HCT116 (cell line): ENCODE measurements at regions not wholly inside any gene's neighbourhood (a gene's known extent, or its start where the extent isn't known, plus 50 kb on each side); places are given as distances from the start of the nearest gene placed in this dataset.

Experiments used
- ATAC-seq: fragments of 200-7000 bp; cut with Tn5 transposase; 2 replicates; pipeline ENCODE4 v1.9.1; 2020; ENCODE audit warnings: mild to moderate bottlenecking, moderate library complexity
- BruUV-seq: library from RNA; stranded (reverse); fragments of 400-500 nt; replicated peaks from 2 replicates; lab custom pipeline; 2021; lab: Mats Ljungman, UMichigan
- CTCF ChIA-PET: fragments of 300-600 bp; sonication (Branson Sonifier 250); formaldehyde crosslinking; loops from one replicate; lab custom pipeline; 2021; ENCODE audit warnings: antibody characterized with exemption; lab: Charles Lee
- POLR2A ChIA-PET: fragments of 300-600, 350-600 bp; sonication (Branson Sonifier 250); formaldehyde crosslinking; loops from one replicate; lab custom pipeline; 2021; ENCODE audit warnings: antibody characterized with exemption; lab: Charles Lee
- RAD21 ChIA-PET, 2 experiments: fragments of 300-600 bp; sonication (Branson Sonifier 250); formaldehyde crosslinking; loops; one replicate each; lab custom pipeline; 2023; ENCODE audit warnings: low total read pairs in 2 of 2; ENCODE audit not compliant: uncharacterized antibody in 2 of 2, unreplicated experiment in 2 of 2, low non-redundant PET in 1 of 2; lab: Charles Lee
- DNase-seq: peaks from one replicate; pipeline ENCODE4 v3.0.0-alpha.2; 2010; ENCODE audit warnings: low read depth, low spot score
- H2AFZ ChIP-seq: fragments of 200-600 bp; shearing (Covaris generic), sonication (generic); 2 replicates; pipeline ENCODE4 v1.6.1; 2017; ENCODE audit warnings: low read depth, mixed run types, mixed read lengths, antibody characterized with exemption, low read length; ENCODE audit not compliant: poor library complexity, severe bottlenecking
- H3K27ac ChIP-seq: 2 replicates; pipeline ENCODE4 v1.5.1; 2012; ENCODE audit warnings: low read depth, low read length
- H3K27me3 ChIP-seq: fragments of 200-600 bp; sonication (generic); 2 replicates; pipeline ENCODE4 v1.6.1; 2016; ENCODE audit warnings: mixed run types, low read length, mixed read lengths; ENCODE audit not compliant: insufficient read depth
- H3K36me3 ChIP-seq, 2 experiments: fragments of 200-500 bp in 1 of 2; fragments of 200-600 bp in 1 of 2; sonication (Bioruptor generic) in 1 of 2; sonication (generic) in 1 of 2; 2 replicates each; pipeline versions ENCODE4 v1.5.1 to v1.6.1; 2014 to 2016; ENCODE audit warnings: low read length in 2 of 2, inconsistent platforms in 1 of 2, mixed read lengths in 1 of 2, mixed run types in 1 of 2; ENCODE audit not compliant: insufficient read depth in 2 of 2, control insufficient read depth in 1 of 2
- H3K4me1 ChIP-seq, 2 experiments: fragments of 200-600 bp in 1 of 2; sonication (generic) in 1 of 2; 2 replicates each; pipeline versions ENCODE4 v1.5.1 to v1.6.1; 2012 to 2017; ENCODE audit warnings: low read length in 2 of 2, inconsistent platforms in 1 of 2, mild to moderate bottlenecking in 1 of 2, mixed read lengths in 1 of 2, mixed run types in 1 of 2, moderate library complexity in 1 of 2; ENCODE audit not compliant: insufficient read depth in 2 of 2, control insufficient read depth in 1 of 2
- H3K4me2 ChIP-seq: fragments of 200-600 bp; sonication (generic); 2 replicates; pipeline ENCODE4 v1.6.1; 2017; ENCODE audit warnings: mixed run types, low read length, mixed read lengths
- H3K4me3 ChIP-seq, 2 experiments: fragments of 200-600 bp in 1 of 2; sonication (generic) in 1 of 2; replicated peaks in 1 of 2; 2 replicates each; pipeline ENCODE4 v1.5.1; 2011 to 2016; ENCODE audit warnings: low read length in 2 of 2, control low read depth in 1 of 2, low read depth in 1 of 2, mild to moderate bottlenecking in 1 of 2, mixed read lengths in 1 of 2, mixed run types in 1 of 2
- H3K79me2 ChIP-seq: fragments of 200-600 bp; sonication (generic); 2 replicates; pipeline ENCODE4 v1.6.1; 2017; ENCODE audit warnings: mild to moderate bottlenecking, mixed run types, low read length, moderate library complexity, mixed read lengths; ENCODE audit not compliant: insufficient read depth
- H3K9ac ChIP-seq: fragments of 200-600 bp; sonication (generic); 2 replicates; pipeline ENCODE4 v1.6.1; 2016; ENCODE audit warnings: low read length, mixed read lengths
- H3K9me2 ChIP-seq: fragments of 200-600 bp; sonication (generic), shearing (Covaris generic); 2 replicates; pipeline ENCODE4 v1.6.1; 2017; ENCODE audit warnings: mixed run types, mild to moderate bottlenecking, moderate library complexity; ENCODE audit not compliant: insufficient read depth
- H3K9me3 ChIP-seq, 2 experiments: fragments of 200-500 bp in 1 of 2; fragments of 200-600 bp in 1 of 2; sonication (Bioruptor generic) in 1 of 2; sonication (generic) in 1 of 2; 2 replicates each; pipeline ENCODE4 v1.6.1; 2014 to 2017; ENCODE audit warnings: low read length in 2 of 2, mixed read lengths in 2 of 2, inconsistent platforms in 1 of 2, low read depth in 1 of 2, mild to moderate bottlenecking in 1 of 2, mixed run types in 1 of 2, moderate library complexity in 1 of 2; ENCODE audit not compliant: control insufficient read depth in 1 of 2, insufficient read depth in 1 of 2
- H4K20me1 ChIP-seq: fragments of 200-600 bp; sonication (generic), shearing (Covaris generic); 2 replicates; pipeline ENCODE4 v1.6.1; 2017; ENCODE audit warnings: mixed run types, mild to moderate bottlenecking, moderate library complexity; ENCODE audit not compliant: insufficient read depth
- ATF3 ChIP-seq: IDR thresholded peaks from 2 replicates; pipeline ENCODE4 v1.6.1; 2012
- CEBPB ChIP-seq: IDR thresholded peaks from 2 replicates; pipeline ENCODE4 v1.6.1; 2012; ENCODE audit warnings: low read depth
- CTCF ChIP-seq, 3 experiments: fragments of 200-600 bp in 1 of 3; sonication (generic) in 1 of 3; IDR thresholded peaks in 2 of 3; conservative IDR thresholded peaks in 1 of 3; 2 replicates each; pipeline ENCODE4 v1.5.1; 2012 to 2017; ENCODE audit warnings: low read depth in 2 of 3, low read length in 2 of 3, antibody characterized with exemption in 1 of 3, borderline replicate concordance in 1 of 3, control low read depth in 1 of 3, mild to moderate bottlenecking in 1 of 3, mixed read lengths in 1 of 3, mixed run types in 1 of 3, moderate library complexity in 1 of 3; ENCODE audit not compliant: insufficient read depth in 1 of 3
- EZH2phosphoT487 ChIP-seq: fragments of 200-600 bp; IDR thresholded peaks from 2 replicates; pipeline ENCODE4 v1.6.1; 2018; ENCODE audit warnings: antibody characterized with exemption, borderline replicate concordance
- FOSL1 ChIP-seq: IDR thresholded peaks from 2 replicates; pipeline ENCODE4 v1.6.1; 2012; ENCODE audit warnings: low read depth
- JUND ChIP-seq: IDR thresholded peaks from 2 replicates; pipeline ENCODE4 v1.6.1; 2012
- POLR2AphosphoS5 ChIP-seq: IDR thresholded peaks from 2 replicates; pipeline ENCODE4 v1.6.1; 2011; ENCODE audit warnings: mild to moderate bottlenecking, low read depth, low read length, moderate library complexity
- REST ChIP-seq: IDR thresholded peaks from 2 replicates; pipeline ENCODE4 v1.6.1; 2012; ENCODE audit warnings: low read depth
- SIN3A ChIP-seq: IDR thresholded peaks from 2 replicates; pipeline ENCODE4 v1.6.1; 2012; ENCODE audit warnings: low read depth
- SP1 ChIP-seq: IDR thresholded peaks from 2 replicates; pipeline ENCODE4 v1.6.1; 2012; ENCODE audit warnings: low read depth
- TCF7L2 ChIP-seq: IDR thresholded peaks from 2 replicates; pipeline ENCODE4 v1.7.0; 2011; ENCODE audit warnings: borderline replicate concordance, inconsistent platforms; ENCODE audit not compliant: insufficient read depth, insufficient read length; ENCODE audit errors: extremely low read depth
- YY1 ChIP-seq: IDR thresholded peaks from 2 replicates; pipeline ENCODE4 v1.6.1; 2011; ENCODE audit warnings: low read length, low read depth, moderate library complexity, mild to moderate bottlenecking; ENCODE audit not compliant: insufficient replicate concordance; ENCODE audit errors: extremely low read depth
- ZNF274 ChIP-seq: fragments of 200-500 bp; sonication (Bioruptor generic); IDR thresholded peaks from 2 replicates; pipeline ENCODE4 v1.6.1; 2014; ENCODE audit warnings: mild to moderate bottlenecking, low read depth, low read length, inconsistent platforms
- intact Hi-C: fragments of 100-400 bp; cut with micrococcal nuclease; formaldehyde crosslinking; loops from 2 replicates; pipeline ENCODE4 v1.10.0; 2022
- TF ChIP-seq, protein P1 (sequence below): IDR thresholded peaks from 2 replicates; pipeline ENCODE4 v1.6.1; 2011; ENCODE audit warnings: mild to moderate bottlenecking, low read length, moderate library complexity; ENCODE audit not compliant: insufficient replicate concordance; ENCODE audit errors: extremely low read depth

GRCh38 chr9:115531410-115532125, 413.6 kb upstream of the TNC start:
- H3K9me2 ChIP-seq, result 0 out of 2 replicates have a peak, but pooled peaks cover 2% of the 10 kb centered on the region
- no peak overlapping the region for H3K4me3 ChIP-seq
- no peaks in the 10 kb centered on the region for H3K9me3 ChIP-seq
- no peak overlapping the region for H3K9ac ChIP-seq
- TF ChIP-seq TCF7L2, result no peak
- no peak for TF ChIP-seq ZNF274
- TF ChIP-seq REST, result no peak
- TF ChIP-seq, protein P1, sequence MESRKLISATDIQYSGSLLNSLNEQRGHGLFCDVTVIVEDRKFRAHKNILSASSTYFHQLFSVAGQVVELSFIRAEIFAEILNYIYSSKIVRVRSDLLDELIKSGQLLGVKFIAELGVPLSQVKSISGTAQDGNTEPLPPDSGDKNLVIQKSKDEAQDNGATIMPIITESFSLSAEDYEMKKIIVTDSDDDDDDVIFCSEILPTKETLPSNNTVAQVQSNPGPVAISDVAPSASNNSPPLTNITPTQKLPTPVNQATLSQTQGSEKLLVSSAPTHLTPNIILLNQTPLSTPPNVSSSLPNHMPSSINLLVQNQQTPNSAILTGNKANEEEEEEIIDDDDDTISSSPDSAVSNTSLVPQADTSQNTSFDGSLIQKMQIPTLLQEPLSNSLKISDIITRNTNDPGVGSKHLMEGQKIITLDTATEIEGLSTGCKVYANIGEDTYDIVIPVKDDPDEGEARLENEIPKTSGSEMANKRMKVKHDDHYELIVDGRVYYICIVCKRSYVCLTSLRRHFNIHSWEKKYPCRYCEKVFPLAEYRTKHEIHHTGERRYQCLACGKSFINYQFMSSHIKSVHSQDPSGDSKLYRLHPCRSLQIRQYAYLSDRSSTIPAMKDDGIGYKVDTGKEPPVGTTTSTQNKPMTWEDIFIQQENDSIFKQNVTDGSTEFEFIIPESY, result no peak
- TF ChIP-seq ATF3, result no peak
- no peak for TF ChIP-seq CTCF (IDR thresholded peaks at IDR 0.05 in 2 of 3, conservative IDR thresholded peaks at IDR 0.05 in 1 of 3; ENCODE audit: borderline replicate concordance in 1 of 3, insufficient read depth in 1 of 3, low read depth in 2 of 3, low read length in 2 of 3)
- TF ChIP-seq POLR2AphosphoS5, result no peak
- TF ChIP-seq YY1, result no peak
- no peak for TF ChIP-seq SP1
- no peak for TF ChIP-seq CEBPB
- TF ChIP-seq FOSL1, result no peak
- TF ChIP-seq SIN3A, result no peak
- TF ChIP-seq JUND, result no peak
- no peak for TF ChIP-seq EZH2phosphoT487
- TF ChIP-seq, all 23 proteins: peak for 0
- H2AFZ ChIP-seq, result no peak overlapping the region
- ATAC-seq, result no peak
- CTCF ChIA-PET, result no interaction called here
- no peak overlapping the region for H3K27ac ChIP-seq
- H3K4me1 ChIP-seq, result no peaks in the 10 kb centered on the region
- no peaks in the 10 kb centered on the region for H3K36me3 ChIP-seq
- intact Hi-C loops, result no loop called here
- no peaks in the 10 kb centered on the region for H4K20me1 ChIP-seq
- BruUV-seq, result no TSS peak
- RAD21 ChIA-PET, result no interaction called here
- H3K27me3 ChIP-seq, result peaks cover 5% of the 10 kb centered on the region; the same call in 1 of the 2 replicates
- POLR2A ChIA-PET, result no interaction called here
- DNase-seq, result no peak
- no peak overlapping the region for H3K4me2 ChIP-seq
- no peaks in the 10 kb centered on the region for H3K79me2 ChIP-seq
